ENCODE measurements at regions not wholly inside any gene's neighbourhood (a gene's known extent, or its start where the extent isn't known, plus 50 kb on each side); places are given as distances from the start of the nearest gene placed in this dataset.

DNA sequence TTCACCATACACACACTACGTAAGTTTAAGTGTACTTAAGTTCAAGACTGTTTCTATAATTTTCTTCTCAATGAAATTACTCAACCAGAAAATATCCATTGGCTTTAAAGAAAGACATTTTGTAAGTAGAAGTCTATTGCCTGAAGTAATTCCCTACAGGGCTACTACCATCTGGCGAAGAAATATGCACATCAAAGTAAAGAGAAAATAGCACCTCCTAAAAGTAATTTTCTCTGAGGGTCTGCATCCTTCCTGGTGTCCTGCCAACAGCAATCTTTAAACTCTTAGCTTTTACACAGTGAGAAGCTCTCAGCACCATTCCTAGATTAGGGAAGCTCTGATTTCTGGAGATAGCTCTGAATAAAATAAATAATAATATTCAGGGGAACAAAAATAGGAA, 498.5 kb upstream of the TYRP1 start:
- TF ChIP-seq, protein P1, sequence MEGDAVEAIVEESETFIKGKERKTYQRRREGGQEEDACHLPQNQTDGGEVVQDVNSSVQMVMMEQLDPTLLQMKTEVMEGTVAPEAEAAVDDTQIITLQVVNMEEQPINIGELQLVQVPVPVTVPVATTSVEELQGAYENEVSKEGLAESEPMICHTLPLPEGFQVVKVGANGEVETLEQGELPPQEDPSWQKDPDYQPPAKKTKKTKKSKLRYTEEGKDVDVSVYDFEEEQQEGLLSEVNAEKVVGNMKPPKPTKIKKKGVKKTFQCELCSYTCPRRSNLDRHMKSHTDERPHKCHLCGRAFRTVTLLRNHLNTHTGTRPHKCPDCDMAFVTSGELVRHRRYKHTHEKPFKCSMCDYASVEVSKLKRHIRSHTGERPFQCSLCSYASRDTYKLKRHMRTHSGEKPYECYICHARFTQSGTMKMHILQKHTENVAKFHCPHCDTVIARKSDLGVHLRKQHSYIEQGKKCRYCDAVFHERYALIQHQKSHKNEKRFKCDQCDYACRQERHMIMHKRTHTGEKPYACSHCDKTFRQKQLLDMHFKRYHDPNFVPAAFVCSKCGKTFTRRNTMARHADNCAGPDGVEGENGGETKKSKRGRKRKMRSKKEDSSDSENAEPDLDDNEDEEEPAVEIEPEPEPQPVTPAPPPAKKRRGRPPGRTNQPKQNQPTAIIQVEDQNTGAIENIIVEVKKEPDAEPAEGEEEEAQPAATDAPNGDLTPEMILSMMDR (IDR thresholded peaks at IDR 0.05; ENCODE audit: low read depth, low read length) = no peak
- DNase-seq (ENCODE audit: extremely low read depth, low read depth) = no peak

DNA sequence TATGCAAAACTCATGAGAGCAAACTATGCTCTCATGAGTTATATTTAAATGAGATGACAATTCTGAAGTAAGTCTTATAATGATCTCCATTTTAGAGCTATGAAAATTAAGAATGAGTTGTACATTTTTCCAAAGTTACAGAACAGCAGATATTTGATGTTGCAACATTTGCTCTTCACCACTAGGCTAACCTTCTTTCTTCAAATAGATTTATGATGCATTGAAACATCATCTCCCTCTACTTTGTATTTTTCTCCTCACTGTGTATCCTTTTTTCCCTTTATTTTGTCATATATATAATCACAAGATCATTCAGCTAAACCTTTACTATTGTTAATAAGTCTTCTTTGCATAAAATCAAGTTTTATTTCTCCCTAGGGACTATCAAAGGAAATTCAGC, 497.7 kb upstream of the TYRP1 start:
- DNase-seq (ENCODE audit: extremely low read depth, low read depth) = no peak
- TF ChIP-seq, protein P1 (IDR thresholded peaks at IDR 0.05; ENCODE audit: low read depth, low read length) = no peak

DNA sequence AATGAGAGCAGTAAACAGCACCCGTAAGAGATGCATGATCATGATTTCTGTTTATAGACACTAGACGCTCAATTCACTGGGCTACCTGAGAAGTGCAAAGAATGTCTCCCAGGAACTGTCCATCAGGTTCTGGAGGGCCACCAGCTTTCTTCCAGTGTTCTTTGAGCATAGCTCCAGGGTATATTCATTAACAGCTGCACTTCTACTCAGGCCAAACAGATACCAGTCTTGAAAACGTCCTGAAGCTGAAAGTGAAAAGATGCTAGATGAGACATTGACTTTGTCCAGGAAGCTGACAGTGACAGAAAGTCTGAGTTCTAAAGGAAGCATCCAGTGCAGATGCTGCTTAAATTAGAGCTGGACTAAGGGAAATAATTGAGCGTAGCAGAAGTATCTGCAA, 488.7 kb upstream of the TYRP1 start:
- TF ChIP-seq, protein P1 (IDR thresholded peaks at IDR 0.05; ENCODE audit: low read depth, low read length) = no peak
- no peak for DNase-seq (ENCODE audit: extremely low read depth, low read depth)

DNA sequence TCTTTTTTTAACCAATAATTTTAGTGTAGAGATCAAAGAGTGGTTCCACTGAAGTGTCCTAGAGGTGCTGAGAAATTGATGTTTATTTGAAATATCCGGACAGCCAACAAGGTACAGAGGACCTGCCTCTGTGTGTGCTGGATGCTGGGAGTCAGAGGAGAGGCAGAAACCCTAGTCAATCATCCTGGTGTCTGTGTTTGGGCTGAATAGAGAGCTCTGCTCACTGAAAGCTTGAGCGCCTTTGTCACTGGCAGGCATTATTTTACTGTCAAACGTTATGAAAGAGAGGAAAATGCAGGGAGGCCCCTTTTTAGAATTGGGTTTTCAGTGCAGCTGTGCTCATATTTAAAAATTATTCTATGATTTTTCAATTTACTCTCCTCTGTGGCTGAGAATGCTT, 480.3 kb upstream of the TYRP1 start:
- no peak for DNase-seq (ENCODE audit: extremely low read depth, low read depth)
- TF ChIP-seq, protein P1 (IDR thresholded peaks at IDR 0.05; ENCODE audit: low read depth, low read length) = no peak

DNA sequence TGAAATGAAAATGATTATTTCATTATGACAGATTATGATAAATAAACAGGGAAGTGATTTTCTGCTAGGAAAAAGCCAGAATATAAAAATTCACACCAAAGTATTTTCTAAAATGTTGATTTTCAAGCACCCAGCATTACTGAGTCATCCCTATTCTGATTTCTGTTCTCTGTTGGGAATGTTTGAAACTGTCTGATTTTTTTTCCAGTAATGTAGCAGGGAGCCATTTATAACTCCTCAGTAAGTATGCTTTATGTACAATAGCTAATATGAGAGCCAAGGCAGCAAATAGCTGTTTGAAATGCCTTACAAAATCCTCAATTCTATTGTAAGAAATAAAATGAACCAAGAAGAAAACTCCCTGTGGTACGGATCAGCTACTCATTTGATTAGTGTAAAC, 471.7 kb upstream of the TYRP1 start:
- TF ChIP-seq, protein P1 (IDR thresholded peaks at IDR 0.05; ENCODE audit: low read depth, low read length) = no peak
- DNase-seq (ENCODE audit: extremely low read depth, low read depth) = no peak

DNA sequence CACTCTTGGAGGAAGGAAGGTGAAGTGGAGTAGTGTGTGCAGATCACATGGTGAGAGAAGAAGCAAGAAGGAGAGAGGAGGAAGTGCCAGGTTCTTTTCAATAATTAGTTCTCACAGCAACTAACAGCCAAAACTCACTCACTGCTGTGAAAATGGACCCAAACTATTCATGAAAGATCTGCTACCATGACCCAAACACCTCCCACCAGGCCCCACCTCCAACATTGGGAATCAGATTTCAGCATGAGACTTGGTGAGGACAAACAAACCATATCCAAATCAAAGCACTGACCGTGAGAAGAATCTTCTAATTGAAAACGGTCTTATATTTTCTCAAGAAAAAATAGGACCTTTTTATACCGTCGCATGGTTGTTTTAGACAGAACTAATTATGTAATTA, 468.7 kb upstream of the TYRP1 start:
- no peak for DNase-seq (ENCODE audit: extremely low read depth, low read depth)
- TF ChIP-seq, protein P1 (IDR thresholded peaks at IDR 0.05; ENCODE audit: low read depth, low read length) = no peak

DNA sequence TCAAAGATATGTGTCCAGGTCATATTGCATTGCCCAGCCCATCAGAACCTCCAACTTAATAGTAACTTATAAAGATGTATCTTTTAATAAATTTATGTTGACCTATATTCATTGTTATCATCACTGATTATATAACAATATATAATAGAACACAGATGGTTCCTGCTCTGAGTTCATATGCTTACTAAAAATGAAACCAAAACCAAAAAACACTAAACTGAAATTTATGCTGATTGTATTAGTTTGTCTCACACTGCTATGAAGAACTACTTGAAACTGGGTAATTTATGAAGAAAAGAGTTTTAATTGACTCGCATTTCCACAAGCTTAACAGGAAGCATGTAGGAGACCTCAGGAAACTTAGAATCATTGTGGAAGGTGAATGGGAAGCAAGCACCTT, 462.5 kb upstream of the TYRP1 start:
- TF ChIP-seq, protein P1 (IDR thresholded peaks at IDR 0.05; ENCODE audit: low read depth, low read length) = no peak
- DNase-seq (ENCODE audit: extremely low read depth, low read depth) = no peak

Data from AG09319 (cell line).